ENCODE measurements at regions not wholly inside any gene's neighbourhood (a gene's known extent, or its start where the extent isn't known, plus 50 kb on each side); places are given as distances from the start of the nearest gene placed in this dataset.

DNA sequence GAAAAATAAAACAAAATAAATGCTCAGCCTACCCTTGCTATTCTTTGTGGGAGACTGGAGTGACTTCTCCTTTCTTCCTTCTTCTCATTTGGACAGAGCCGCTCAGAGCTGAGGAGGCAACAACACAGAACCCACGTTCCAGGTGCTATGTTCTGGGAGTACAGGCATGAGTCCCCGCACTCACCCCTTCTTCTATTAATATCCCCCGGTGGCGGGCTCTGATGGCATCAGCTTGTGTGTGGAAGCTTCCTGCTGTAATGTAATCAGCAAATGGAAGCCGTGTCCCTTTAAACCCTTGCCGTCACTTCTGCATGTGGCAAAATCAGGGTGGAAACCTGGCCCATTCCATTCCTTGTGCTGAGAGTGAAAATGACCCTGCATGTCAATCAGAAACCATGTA is 116.9 kb upstream of the ADARB2 start:
- no peak for DNase-seq

DNA sequence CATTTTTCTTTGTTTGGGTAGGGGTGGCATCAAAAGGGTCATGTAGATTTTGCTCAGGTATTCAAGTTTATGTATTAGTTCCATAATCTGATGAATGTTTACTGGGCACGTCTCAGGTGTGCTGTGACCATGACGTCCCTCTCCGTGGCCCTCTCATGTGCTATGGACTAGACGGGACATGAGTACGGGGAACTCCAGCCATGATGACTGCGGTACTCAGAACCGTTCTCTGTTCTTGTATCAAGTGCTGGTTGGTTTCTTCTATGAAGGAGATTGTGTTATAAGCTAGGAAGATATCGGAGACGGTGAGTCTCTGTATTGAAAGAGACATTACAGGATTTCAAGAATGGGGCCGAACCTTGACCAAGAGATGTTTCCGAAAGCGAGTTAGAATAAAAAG is 116.5 kb upstream of the ADARB2 start:
- no peak for DNase-seq

DNA sequence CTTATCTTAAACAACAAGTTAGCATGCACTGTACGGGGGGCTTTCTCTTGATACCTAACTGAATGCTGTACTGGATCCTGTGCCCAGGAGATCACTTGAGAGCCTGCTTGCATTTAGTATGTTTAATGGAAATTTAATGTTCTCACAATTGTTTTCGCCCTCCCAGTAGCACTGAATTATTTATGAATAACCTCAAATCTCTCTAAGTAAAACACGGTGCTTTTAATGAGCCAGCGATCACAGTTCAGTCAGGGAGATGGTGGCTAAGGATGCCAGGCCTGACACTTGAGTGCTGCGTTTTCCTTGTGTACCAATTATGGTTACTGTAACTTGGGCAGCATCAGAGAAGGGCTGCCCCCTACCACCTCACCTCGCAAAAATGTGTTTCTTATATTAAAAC is 115.5 kb upstream of the ADARB2 start:
- no peak for DNase-seq

DNA sequence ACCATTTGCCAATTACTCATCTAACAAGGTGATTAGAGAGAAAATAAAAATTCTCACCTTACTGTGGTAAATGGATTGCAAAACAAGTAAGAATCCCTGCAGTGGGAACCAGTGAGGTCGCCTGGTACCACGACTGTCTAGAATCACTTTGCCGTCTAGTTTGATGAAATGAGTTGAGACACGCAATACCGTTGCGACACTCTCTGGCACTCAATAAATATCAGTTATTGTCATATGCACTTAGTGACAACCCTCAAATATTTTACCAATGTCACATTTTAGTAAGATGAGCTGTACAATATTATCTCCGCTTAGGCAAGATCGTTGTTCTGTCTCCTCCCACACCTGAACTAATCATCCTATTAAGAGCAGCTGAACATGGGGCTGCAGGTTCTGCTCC is 114.4 kb upstream of the ADARB2 start:
- DNase-seq, result no peak

DNA sequence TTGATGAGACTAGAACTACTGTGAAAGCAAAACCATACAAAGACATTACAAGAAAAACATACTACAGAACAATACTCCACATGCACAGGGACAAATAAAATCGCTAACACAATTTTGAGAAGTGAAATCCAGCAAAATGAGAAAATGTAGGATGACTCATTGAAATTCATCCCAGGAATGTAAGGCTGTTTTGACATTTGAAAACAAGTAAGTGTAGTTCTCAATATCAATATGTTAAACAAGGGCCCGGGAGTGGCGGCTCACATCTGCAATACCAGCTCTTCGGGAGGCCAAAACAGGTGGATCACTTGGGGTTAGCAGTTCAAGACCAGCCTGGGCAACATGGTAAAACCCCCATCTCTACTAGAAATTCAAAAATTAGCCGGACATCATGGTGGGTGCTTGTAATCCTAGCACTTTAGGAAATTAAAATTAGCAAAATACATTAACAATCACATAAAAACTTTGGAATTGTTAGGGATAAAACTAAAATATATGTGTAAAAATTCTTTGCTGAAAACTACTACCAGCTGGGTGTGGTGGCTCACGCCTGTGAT is 113.7 kb upstream of the ADARB2 start:
- DNase-seq, result no peak

DNA sequence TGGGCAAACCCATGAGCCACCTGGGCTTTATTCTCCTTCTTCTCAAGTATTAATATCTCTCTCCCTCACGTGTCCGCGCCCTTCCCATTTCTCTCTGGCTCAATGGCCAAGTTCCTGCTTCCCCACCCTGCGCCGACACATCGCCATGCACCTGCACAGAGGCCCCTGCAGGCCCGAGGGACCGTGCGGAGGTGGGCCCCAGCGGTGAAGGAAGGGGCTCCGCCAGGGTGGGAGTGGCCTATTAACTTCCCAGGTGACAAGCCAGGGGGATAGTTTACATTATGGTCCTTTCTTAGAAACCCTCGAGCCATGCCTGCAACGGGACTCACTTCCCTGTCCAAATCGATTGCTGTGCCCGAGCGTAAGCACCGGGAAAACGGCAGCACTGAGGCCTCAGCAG is 110.0 kb upstream of the ADARB2 start:
- no peak for DNase-seq

DNA sequence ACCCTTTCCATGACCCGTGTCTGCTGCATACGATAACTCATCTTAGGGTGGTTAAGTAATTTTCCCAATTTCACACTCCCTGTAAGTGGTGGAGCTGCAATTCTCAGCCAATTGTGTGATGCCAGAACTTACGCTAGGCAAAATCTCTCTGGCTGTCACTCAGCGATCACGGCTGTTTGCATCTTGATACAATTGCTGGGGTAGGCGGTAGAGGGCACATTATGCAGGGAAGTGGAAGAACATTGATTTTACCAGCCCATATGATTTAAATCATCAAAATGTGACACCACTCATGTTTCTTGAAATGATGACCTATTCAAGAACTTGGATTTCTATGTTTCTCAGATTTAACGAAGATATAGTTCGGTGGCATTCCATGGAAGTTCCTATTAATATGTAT is 108.7 kb upstream of the ADARB2 start:
- DNase-seq, result no peak

DNA sequence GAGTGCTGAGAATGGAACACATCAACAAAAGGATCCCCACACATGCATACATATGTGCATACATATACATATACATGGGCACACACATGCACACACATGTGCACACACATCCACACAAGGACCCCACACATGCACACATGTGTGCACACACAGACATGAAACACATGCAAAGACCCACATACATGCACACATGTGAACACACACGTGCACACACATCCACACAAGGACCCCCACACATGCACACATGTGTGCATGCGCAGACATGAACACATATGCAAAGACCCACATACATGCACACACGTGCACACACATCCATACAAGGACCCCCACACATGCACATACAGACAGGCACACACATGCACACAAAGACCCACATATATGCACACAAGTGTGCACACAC is 104.4 kb upstream of the ADARB2 start:
- no peak for DNase-seq

DNA sequence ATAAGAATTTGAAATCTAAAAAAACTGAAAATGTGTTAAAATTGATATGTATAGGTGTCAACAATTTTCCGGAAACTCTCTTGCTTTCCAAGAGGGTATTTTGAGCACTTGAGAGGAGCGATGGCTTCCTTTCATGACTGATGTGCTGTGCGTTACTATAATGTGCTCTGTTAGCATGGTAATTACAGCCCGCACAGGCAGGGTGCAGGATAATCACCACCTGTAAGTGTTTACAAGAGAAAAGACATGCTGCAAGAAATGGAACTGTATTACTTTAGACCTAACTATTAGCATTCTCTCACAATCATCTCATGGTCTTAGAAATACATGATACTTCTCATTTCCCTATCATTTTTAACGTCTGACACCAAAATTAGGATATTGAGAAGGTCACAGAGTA is 92.4 kb upstream of the ADARB2 start:
- no peak for DNase-seq

DNA sequence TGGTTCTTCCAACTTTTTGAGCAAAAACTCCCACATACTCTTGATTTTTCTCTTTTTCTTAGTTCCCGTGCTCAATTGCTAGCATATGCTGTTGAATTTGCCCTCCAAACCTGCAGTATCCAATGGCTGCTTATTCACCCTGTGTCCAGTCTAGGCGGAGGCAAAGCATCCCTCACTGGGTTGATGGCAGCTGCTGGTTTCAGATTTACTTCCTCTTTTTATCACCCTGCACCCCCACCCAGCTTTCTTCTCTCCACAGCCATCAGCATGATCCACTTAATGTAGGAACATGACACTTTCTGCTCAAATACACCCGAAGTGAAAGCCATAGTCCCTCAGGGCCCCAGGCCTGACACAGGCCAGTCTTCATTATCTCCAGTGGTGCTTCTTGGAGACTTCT is 87.6 kb upstream of the ADARB2 start:
- no peak for DNase-seq

DNA sequence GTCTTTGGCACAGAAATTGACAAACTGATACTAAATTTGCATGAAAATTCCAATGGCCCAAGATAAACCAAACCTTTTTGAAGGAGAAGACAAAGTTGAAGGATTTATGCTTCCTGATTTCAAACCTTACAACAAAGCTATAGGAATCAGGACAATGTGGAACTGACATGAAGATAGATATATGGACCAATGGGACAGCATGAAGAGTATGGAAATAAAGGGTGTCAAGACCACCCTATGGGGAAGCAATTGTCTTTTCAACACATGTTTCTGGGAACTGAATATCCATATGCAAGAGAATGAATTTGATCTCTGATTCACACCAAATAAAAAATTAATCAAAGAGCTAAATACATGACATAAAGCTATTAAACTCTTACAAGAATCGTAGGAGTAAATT is 77.2 kb upstream of the ADARB2 start:
- DNase-seq, result no peak

DNA sequence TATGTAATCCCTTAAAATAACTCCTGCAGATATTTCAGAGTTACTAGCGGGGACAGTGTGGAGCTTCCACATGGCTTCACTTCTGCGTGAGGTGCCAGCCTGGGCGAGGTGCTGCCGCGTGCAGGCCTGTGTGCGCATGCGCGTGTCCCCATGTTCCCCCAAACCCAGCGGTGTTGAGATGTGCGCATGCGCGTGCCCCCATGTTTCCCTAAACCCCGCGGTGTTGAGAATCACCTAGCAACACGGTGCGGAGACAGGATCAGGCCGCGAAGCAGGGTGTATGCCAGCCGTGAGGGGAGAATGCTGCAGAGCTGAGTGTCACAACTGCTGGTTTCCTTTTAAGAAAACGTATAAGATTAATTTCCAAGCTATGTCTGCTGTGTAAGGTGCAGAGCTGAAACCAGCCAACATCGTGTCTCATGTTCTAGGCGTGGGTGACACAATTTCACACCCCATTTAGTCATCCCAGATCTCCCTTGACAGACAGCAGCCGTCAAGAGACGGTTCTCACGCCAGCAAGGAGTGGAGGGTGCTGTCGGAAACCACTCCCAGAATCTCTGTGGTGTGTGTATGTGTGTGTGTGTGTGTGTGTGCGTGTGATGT is 71.9 kb upstream of the ADARB2 start:
- peak in 1 of 5 experiments; percentile 9 for DNase-seq

DNA sequence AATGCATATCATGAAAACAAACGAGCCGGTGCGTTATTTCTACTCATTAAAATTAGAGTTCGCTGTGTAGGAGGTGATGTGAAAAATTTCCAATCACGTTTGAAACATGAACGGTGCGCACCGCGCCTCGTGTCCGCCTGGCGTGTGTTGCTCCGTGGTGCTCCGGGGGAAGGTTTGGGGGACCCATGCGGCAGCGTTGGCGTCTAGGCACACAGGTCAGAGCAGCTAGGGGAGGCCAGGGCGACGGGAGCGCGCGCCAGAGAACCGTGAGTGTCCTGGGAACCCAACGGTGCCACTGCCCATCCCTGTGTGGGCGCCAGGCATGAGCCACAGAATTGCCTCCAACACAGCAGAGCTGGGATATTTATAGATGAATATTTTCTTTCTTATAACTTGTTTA is 70.6 kb upstream of the ADARB2 start:
- DNase-seq, result no peak

DNA sequence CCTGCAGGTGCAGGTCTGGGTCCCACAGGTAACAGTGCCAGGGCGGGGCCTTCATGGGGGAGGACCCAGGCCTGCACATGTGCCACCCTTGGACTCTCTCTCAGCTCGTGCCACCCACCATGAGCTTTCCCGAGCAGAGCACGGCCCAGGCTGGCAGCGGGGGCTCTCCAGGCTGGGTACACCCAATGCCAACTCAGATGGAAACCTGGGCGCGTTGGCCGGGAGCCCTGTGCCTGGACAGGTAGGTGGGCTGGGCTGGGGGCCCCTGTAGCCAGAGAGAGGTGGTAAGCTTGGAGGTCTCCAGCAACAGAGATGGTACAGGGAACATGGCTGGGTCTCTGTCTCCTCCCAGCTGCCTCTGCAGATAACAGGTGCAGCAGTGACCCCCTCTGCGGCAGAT is 69.9 kb upstream of the ADARB2 start:
- no peak for DNase-seq

DNA sequence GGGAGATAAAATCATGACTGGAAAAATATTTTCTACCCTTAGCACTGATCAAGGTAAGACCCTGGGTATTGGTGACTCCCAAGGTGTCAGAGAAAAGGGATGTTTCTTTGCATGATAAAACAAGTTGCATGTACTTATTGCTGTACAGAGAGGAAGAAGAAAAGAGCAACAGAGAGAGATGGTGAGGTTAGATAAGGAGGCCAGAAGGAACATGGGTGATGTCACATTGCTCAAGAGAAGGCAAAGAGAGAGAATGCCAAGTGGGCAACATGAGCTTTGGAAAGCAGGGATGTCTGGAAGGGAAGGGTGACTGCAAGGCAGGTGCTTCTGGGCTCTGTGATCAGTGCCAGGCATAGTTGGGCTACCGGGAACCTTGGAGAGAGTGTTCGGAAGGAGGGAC is 65.1 kb upstream of the ADARB2 start:
- DNase-seq, result peak in 1 of 5 experiments; percentile 33

DNA sequence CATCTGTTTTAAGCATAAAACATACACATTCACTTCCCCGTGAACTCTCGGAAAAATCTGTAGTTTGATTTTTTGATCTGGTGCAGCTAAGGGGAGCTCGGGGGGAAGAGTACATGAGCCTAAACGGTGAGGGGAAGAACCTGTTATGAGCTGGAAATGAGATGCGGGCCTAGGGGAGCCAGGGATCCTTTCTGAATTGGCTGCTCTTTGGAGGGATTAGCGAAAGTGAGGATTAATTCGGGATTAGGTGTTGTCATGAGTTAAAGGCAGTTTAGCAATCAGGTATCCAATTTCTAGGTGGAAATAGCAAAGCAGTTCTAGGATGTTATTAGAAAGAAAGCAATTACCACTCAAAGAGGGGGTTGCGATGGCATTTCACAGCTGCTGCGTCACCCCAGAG is 51.1 kb upstream of the ADARB2 start:
- DNase-seq, result no peak
